ENCODE measurements at regions not wholly inside any gene's neighbourhood (a gene's known extent, or its start where the extent isn't known, plus 50 kb on each side); places are given as distances from the start of the nearest gene placed in this dataset.
A peak's percentile ranks its signal among the peaks of the same experiment; 100 is the strongest.

GRCh38 chr12:89988188-89988915 lies 279.7 kb upstream of the ATP2B1 start:
- TF ChIP-seq CTCF (IDR thresholded peaks at IDR 0.05), result no peak
- no peak overlapping the region for H3K4me3 ChIP-seq (ENCODE audit: low read depth, poor library complexity, severe bottlenecking)
- 83 to 89% methylated on average over 5 of the region's 5 CpGs for WGBS, 2 donors
- DNase-seq (ENCODE audit: low spot score in 2 of 2), result no peak
- intact Hi-C loops (cut with DNase I; ENCODE audit: low total_unique reads), result no loop called here

GRCh38 chr12:89985935-89986334 lies 277.3 kb upstream of the ATP2B1 start:
- intact Hi-C loops (cut with DNase I; ENCODE audit: low total_unique reads), result no loop called here
- DNase-seq (ENCODE audit: low spot score in 2 of 2), result no peak
- no peak for TF ChIP-seq CTCF (IDR thresholded peaks at IDR 0.05)
- no peak for TF ChIP-seq POLR2A (IDR thresholded peaks at IDR 0.05)
- no peak overlapping the region for H3K4me3 ChIP-seq (ENCODE audit: low read depth, poor library complexity, severe bottlenecking)
- 100% methylated on average over 1 of the region's 1 CpG for WGBS, 2 donors

- intact Hi-C loops (cut with DNase I; ENCODE audit: low total_unique reads), result no loop called here
- no peak for TF ChIP-seq POLR2A (IDR thresholded peaks at IDR 0.05)
- TF ChIP-seq CTCF (IDR thresholded peaks at IDR 0.05), result no peak
Measured at GRCh38 chr12:89984846-89985245, 276.2 kb upstream of the ATP2B1 start.

GRCh38 chr12:89983622-89984021 lies 275.0 kb upstream of the ATP2B1 start:
- no peak for DNase-seq (ENCODE audit: low spot score in 2 of 2)
- TF ChIP-seq CTCF (IDR thresholded peaks at IDR 0.05) (no peak), POLR2A (IDR thresholded peaks at IDR 0.05) (no peak)
- no peak overlapping the region for H3K4me3 ChIP-seq (ENCODE audit: low read depth, poor library complexity, severe bottlenecking)
- intact Hi-C loops (cut with DNase I; ENCODE audit: low total_unique reads), result no loop called here
- 96 to 100% methylated on average over 1 of the region's 1 CpG for WGBS, 2 donors

More at GRCh38 chr12:89984846-89985245, 276.2 kb upstream of the ATP2B1 start:
- 95 to 98% methylated on average over 8 of the region's 8 CpGs for WGBS, 2 donors
- no peak overlapping the region for H3K4me3 ChIP-seq (ENCODE audit: low read depth, poor library complexity, severe bottlenecking)
- no peak for DNase-seq (ENCODE audit: low spot score in 2 of 2)

- WGBS, 2 donors, result 72 to 73% methylated on average over 3 of the region's 3 CpGs
- H3K4me3 ChIP-seq (ENCODE audit: low read depth, poor library complexity, severe bottlenecking), result no peak overlapping the region
- DNase-seq (ENCODE audit: low spot score in 2 of 2), result peak in 1 of 2 donors; percentile 46
- TF ChIP-seq POLR2A (IDR thresholded peaks at IDR 0.05), result no peak
- no peak for TF ChIP-seq CTCF (IDR thresholded peaks at IDR 0.05)
- intact Hi-C loops (cut with DNase I; ENCODE audit: low total_unique reads), result no loop called here
Measured at GRCh38 chr12:89980236-89980635, 271.6 kb upstream of the ATP2B1 start.
